Right lobe of liver (tissue), 6 donors: ENCODE measurements at regions not wholly inside any gene's neighbourhood (a gene's known extent, or its start where the extent isn't known, plus 50 kb on each side); places are given as distances from the start of the nearest gene placed in this dataset.

Experiments used
- ATAC-seq, 4 donors: fragments of 200-7000 bp; cut with Tn5 transposase; one replicate each; pipeline ENCODE4 v1.9.1; 2020; ENCODE audit warnings: mild to moderate bottlenecking in 4 of 4, moderate library complexity in 4 of 4
- DNase-seq, 3 donors: peaks; one replicate each; pipeline ENCODE4 v3.0.0-alpha.2; 2020
- H3K27ac ChIP-seq, 3 donors: fragments of 200-600 bp; one replicate each; pipeline ENCODE4 v1.8.0; 2022
- H3K27me3 ChIP-seq, 2 donors: fragments of 200-600 bp; one replicate each; pipeline ENCODE4 v1.8.0; 2022
- H3K36me3 ChIP-seq, 4 donors: fragments of 200-600 bp; sonication (generic) in 1 of 4; one replicate each; pipeline versions ENCODE4 v1.5.1 to v1.8.0; 2017 to 2022; ENCODE audit warnings: control low read depth in 1 of 4
- H3K4me1 ChIP-seq, 4 donors: fragments of 200-600 bp; sonication (generic) in 1 of 4; one replicate each; pipeline versions ENCODE4 v1.5.1 to v1.8.0; 2017 to 2022; ENCODE audit warnings: control low read depth in 1 of 4
- H3K4me3 ChIP-seq, 3 donors: fragments of 200-600 bp; one replicate each; pipeline ENCODE4 v1.8.0; 2022
- H3K9me3 ChIP-seq, 4 donors: fragments of 200-600 bp; sonication (generic) in 1 of 4; one replicate each; pipeline versions ENCODE4 v1.5.1 to v1.8.0; 2017 to 2022; ENCODE audit warnings: control low read depth in 1 of 4
- POLR2A ChIP-seq: fragments of 450-650 bp; IDR thresholded peaks from one replicate; pipeline ENCODE4 v1.6.1; 2017; ENCODE audit warnings: antibody characterized with exemption, mild to moderate bottlenecking
- WGBS: methylation state at CpG from one replicate; pipeline ENCODE4 v1.1.6; 2018; ENCODE audit warnings: low coverage, low lambda C conversion rate; ENCODE audit not compliant: insufficient coverage; ENCODE audit errors: missing lambda C conversion rate; 5-methylcytosine and 5-hydroxymethylcytosine counted together
- intact Hi-C, 2 donors: fragments of 100-400 bp; cut with DNase I; formaldehyde crosslinking; loops; one replicate each; pipeline versions ENCODE4 v1.11.2 to v1.14.1; 2022
- TF ChIP-seq, protein P1 (sequence below), 4 donors: fragments of 200-600 bp in 3 of 4; fragments of 450-650 bp in 1 of 4; IDR thresholded peaks; one replicate each; pipeline versions ENCODE4 v1.5.1 to v1.8.0; 2016 to 2022; ENCODE audit warnings: antibody characterized with exemption in 4 of 4, mild to moderate bottlenecking in 2 of 4
- donor health status: DM: no; HTN: yes; CAD: no.
- donor health status: DM: no; HTN: no; CAD: no.
- donor health status: DM: no; HTN: no; CAD: no.
- donor health status: DM: no; HTN: yes; CAD: no.
- donor health status: DM: no; HTN: yes; CAD: no.

GRCh38 chr18:55764386-55764785, 176.4 kb upstream of the TCF4 start:
- H3K27me3 ChIP-seq, result no peaks in the 10 kb centered on the region
- intact Hi-C loops, result no loop called here
- TF ChIP-seq, protein P1, sequence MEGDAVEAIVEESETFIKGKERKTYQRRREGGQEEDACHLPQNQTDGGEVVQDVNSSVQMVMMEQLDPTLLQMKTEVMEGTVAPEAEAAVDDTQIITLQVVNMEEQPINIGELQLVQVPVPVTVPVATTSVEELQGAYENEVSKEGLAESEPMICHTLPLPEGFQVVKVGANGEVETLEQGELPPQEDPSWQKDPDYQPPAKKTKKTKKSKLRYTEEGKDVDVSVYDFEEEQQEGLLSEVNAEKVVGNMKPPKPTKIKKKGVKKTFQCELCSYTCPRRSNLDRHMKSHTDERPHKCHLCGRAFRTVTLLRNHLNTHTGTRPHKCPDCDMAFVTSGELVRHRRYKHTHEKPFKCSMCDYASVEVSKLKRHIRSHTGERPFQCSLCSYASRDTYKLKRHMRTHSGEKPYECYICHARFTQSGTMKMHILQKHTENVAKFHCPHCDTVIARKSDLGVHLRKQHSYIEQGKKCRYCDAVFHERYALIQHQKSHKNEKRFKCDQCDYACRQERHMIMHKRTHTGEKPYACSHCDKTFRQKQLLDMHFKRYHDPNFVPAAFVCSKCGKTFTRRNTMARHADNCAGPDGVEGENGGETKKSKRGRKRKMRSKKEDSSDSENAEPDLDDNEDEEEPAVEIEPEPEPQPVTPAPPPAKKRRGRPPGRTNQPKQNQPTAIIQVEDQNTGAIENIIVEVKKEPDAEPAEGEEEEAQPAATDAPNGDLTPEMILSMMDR (IDR thresholded peaks at IDR 0.05), result no peak
- TF ChIP-seq POLR2A, result no peak
- no peak overlapping the region for H3K4me3 ChIP-seq
- H3K36me3 ChIP-seq, result no peaks in the 10 kb centered on the region
- no peak overlapping the region for H3K27ac ChIP-seq
- ATAC-seq, result no peak
- WGBS, result 66% methylated on average over 5 of the region's 5 CpGs
- no peaks in the 10 kb centered on the region for H3K9me3 ChIP-seq
- no peak for DNase-seq
- H3K4me1 ChIP-seq, result no peaks in the 10 kb centered on the region

DNA sequence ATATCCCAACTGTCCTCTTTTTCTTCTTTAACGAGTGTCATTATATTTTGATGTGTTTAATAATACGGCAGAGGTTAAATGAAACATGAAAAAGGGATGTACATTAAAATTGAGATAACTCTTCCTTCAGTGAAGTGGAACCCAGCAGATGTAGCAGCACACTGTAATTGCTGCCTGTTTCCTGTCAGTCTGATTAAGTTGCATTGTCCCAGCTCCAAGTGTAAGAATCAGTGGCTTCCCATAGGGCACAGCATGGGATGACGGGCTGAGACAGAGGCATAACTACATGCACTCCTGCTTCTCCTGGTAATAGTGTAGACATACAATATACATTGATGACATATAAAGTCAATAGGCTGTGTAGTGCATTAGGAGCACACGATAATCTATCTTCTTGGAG, 175.8 kb upstream of the TCF4 start:
- no peak for TF ChIP-seq POLR2A
- TF ChIP-seq, protein P1 (IDR thresholded peaks at IDR 0.05), result no peak
- ATAC-seq (peak in 1 of 4 donors; percentile 49), DNase-seq (no peak)
- intact Hi-C loops, result no loop called here
- Histone ChIP-seq H3K27me3 (no peaks in the 10 kb centered on the region), H3K9me3 (no peaks in the 10 kb centered on the region), H3K27ac (no peak overlapping the region), H3K36me3 (no peaks in the 10 kb centered on the region), H3K4me3 (no peak overlapping the region), H3K4me1 (no peaks in the 10 kb centered on the region)
- 38% methylated on average over 3 of the region's 4 CpGs for WGBS

GRCh38 chr18:55763298-55763697, 175.3 kb upstream of the TCF4 start:
- Histone ChIP-seq H3K27ac (no peak overlapping the region), H3K4me3 (no peak overlapping the region), H3K27me3 (no peaks in the 10 kb centered on the region), H3K9me3 (no peaks in the 10 kb centered on the region), H3K36me3 (no peaks in the 10 kb centered on the region), H3K4me1 (no peaks in the 10 kb centered on the region)
- WGBS, result 58% methylated on average over 2 of the region's 2 CpGs
- DNase-seq (no peak), ATAC-seq (no peak)
- TF ChIP-seq POLR2A, result no peak
- TF ChIP-seq, protein P1 (IDR thresholded peaks at IDR 0.05), result no peak
- intact Hi-C loops, result no loop called here

DNA sequence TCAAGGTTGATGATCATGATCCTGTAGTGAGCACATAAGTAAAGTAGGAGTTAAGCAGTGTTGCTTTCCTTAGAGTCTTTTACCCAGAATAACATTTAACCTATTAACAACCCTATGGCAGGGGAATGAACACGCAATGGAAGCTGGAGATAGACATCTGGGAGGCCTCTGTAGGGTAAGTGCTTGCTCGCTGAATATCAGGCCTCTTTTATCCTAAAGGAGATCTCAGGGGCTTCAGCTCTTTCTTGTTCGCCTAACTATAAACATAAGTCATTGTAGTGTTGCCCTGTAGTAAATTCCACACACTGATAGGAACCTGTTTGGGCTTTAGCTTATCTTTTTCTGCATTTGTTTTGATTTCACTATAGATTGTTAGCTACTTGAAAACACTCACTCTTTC, 174.4 kb upstream of the TCF4 start:
- WGBS, result 55% methylated on average over 2 of the region's 3 CpGs
- H3K27ac ChIP-seq, result no peak overlapping the region
- H3K36me3 ChIP-seq, result no peaks in the 10 kb centered on the region
- H3K9me3 ChIP-seq, result no peaks in the 10 kb centered on the region
- DNase-seq (no peak), ATAC-seq (no peak)
- H3K4me1 ChIP-seq, result no peaks in the 10 kb centered on the region
- no peaks in the 10 kb centered on the region for H3K27me3 ChIP-seq
- TF ChIP-seq, protein P1 (IDR thresholded peaks at IDR 0.05), result no peak
- intact Hi-C loops, result no loop called here
- no peak overlapping the region for H3K4me3 ChIP-seq

DNA sequence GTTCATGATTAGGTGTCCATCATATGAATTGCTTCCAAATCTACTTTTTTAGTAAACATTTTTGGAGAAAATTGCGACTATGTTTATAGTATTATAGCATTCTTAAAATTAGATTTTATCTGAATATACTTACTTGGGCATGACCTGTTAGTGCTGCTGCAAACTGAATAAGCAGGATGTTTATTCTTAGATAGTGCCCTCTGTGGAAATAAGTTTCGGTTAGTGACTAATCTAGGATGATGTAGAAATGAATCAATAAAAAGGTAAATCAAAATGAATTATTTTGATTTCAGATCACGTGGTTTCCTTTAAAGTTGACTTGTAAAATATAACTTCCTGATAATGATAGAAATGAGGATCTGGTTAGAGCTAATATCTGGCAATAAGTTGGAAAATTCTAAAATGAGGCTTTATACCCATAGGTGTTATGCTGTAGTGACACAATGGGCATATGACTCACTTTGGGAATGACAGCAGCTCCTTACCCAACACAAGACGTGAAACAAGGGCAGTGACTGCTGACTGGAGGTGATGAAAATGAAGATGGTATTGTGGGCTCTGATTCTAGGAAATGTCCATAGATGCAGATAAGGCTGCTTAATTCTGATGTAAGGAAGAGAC, 165.8 kb upstream of the TCF4 start:
- WGBS, result 52% methylated on average over 4 of the region's 4 CpGs
- intact Hi-C loops, result no loop called here
- Histone ChIP-seq H3K36me3 (no peaks in the 10 kb centered on the region), H3K27me3 (no peaks in the 10 kb centered on the region), H3K27ac (no peak overlapping the region), H3K4me1 (no peaks in the 10 kb centered on the region), H3K4me3 (no peak overlapping the region), H3K9me3 (no peaks in the 10 kb centered on the region)
- DNase-seq (no peak), ATAC-seq (no peak)
- no peak for TF ChIP-seq POLR2A
- TF ChIP-seq, protein P1 (IDR thresholded peaks at IDR 0.05), result no peak
